Loucy (cell line): ENCODE measurements at regions not wholly inside any gene's neighbourhood (a gene's known extent, or its start where the extent isn't known, plus 50 kb on each side); places are given as distances from the start of the nearest gene placed in this dataset.

ENCODE experiments used
- CTCF ChIP-seq: fragments of 200-600 bp; sonication (generic); conservative IDR thresholded peaks from 2 replicates; pipeline ENCODE4 v1.5.1; 2014; ENCODE audit warnings: mild to moderate bottlenecking, antibody characterized with exemption, low read length
- EZH2phosphoT487 ChIP-seq: fragments of 200-600 bp; IDR thresholded peaks from 2 replicates; pipeline ENCODE4 v1.6.1; 2018; ENCODE audit warnings: antibody characterized with exemption, mild to moderate bottlenecking, moderate library complexity, borderline replicate concordance

DNA sequence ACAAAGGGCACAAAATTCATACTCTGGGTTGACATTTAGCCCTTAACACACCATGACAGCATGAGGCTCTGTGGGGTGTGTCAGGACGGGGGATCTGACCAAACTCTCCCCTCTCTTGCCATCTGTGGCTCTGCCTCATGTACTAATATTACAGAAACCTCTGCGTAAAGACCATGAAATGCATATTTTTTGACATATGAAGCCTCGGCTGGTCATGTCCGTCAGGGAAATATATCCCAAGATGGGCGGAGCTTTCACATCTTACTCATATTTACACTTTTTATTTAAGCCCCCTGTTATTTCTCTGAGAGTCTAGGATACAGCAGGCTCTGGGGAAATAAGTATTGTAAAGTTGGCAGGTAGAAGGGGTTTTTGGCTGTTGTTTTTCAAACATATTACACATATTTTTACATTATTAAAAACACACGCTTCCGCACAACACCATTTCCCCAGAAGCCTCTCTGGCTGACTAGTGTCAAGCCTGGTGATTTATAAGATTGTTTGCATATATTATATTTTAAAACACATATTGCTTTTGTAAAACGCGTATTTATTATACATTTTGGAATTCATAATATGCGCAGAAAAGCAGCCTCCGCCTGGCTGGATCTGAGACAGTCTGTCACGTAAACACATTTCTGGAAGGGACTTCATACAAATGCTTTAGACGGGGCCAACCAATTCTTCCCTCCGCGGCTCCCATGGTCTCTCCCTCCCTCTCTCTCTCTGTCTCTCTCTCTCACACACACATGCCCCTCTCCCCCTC is 237.7 kb upstream of the ZFHX3 start:
- TF ChIP-seq CTCF (no peak), EZH2phosphoT487 (no peak)
